Caco-2 (cell line): ENCODE measurements at regions not wholly inside any gene's neighbourhood (a gene's known extent, or its start where the extent isn't known, plus 50 kb on each side); places are given as distances from the start of the nearest gene placed in this dataset.

Source experiments
- BruUV-seq: library from RNA; stranded (reverse); fragments of 400-500 nt; replicated peaks from 2 replicates; lab custom pipeline; 2021; lab: Mats Ljungman, UMichigan
- CTCF ChIA-PET: fragments of 300-600 bp; sonication (Branson Sonifier 250); formaldehyde crosslinking; loops from one replicate; lab custom pipeline; 2022; ENCODE audit warnings: antibody characterized with exemption; lab: Charles Lee
- POLR2A ChIA-PET: fragments of 300-600 bp; sonication (Branson Sonifier 250); formaldehyde crosslinking; loops from one replicate; lab custom pipeline; 2022; ENCODE audit warnings: antibody characterized with exemption; lab: Charles Lee
- DNase-seq, 2 experiments: peaks; one replicate each; pipeline versions ENCODE4 v3.0.0 to v3.0.0-alpha.2; 2020 to 2022
- H3K27me3 ChIP-seq: replicated peaks from 2 replicates; pipeline ENCODE4 v1.6.0; 2011; ENCODE audit warnings: low read length; ENCODE audit not compliant: control insufficient read depth, insufficient read depth
- H3K36me3 ChIP-seq: 2 replicates; pipeline ENCODE4 v1.5.1; 2011; ENCODE audit warnings: low read length; ENCODE audit not compliant: control insufficient read depth, insufficient read depth
- H3K4me1 ChIP-seq: fragments of 250-450 bp; sonication (Bioruptor Pico); 2 replicates; pipeline ENCODE4 v1.5.1; 2020; ENCODE audit warnings: mild to moderate bottlenecking
- H3K4me3 ChIP-seq: 2 replicates; pipeline ENCODE4 v1.5.1; 2011; ENCODE audit warnings: low read depth, mild to moderate bottlenecking, control low read depth, low read length
- H3K9me3 ChIP-seq: fragments of 250-450 bp; sonication (Bioruptor Pico); 2 replicates; pipeline ENCODE4 v1.5.1; 2020; ENCODE audit warnings: mild to moderate bottlenecking, moderate library complexity
- H3K27ac Mint-ChIP-seq: one replicate; pipeline ENCODE4 v1.8.0; 2022; ENCODE audit warnings: mixed read lengths; ENCODE audit not compliant: unreplicated experiment
- H3K27me3 Mint-ChIP-seq: one replicate; pipeline ENCODE4 v1.8.0; 2022; ENCODE audit warnings: mixed read lengths; ENCODE audit not compliant: insufficient read depth, unreplicated experiment
- H3K36me3 Mint-ChIP-seq: one replicate; pipeline ENCODE4 v1.8.0; 2022; ENCODE audit warnings: mild to moderate bottlenecking, mixed read lengths; ENCODE audit not compliant: insufficient read depth, unreplicated experiment
- H3K4me1 Mint-ChIP-seq: one replicate; pipeline ENCODE4 v1.8.0; 2022; ENCODE audit warnings: low read depth, mixed read lengths; ENCODE audit not compliant: unreplicated experiment
- H3K4me3 Mint-ChIP-seq: one replicate; pipeline ENCODE4 v1.8.0; 2022; ENCODE audit warnings: mild to moderate bottlenecking, moderate library complexity, mixed read lengths; ENCODE audit not compliant: unreplicated experiment
- H3K9me3 Mint-ChIP-seq: one replicate; pipeline ENCODE4 v1.8.0; 2022; ENCODE audit warnings: mixed read lengths; ENCODE audit not compliant: unreplicated experiment
- CTCF ChIP-seq, 2 experiments: fragments of 200-600 bp in 1 of 2; IDR thresholded peaks; 1 replicate in 1 of 2; 2 replicates in 1 of 2; pipeline versions ENCODE4 v1.5.1 to v1.8.0; 2011 to 2022; ENCODE audit warnings: antibody characterized with exemption in 1 of 2, control low read depth in 1 of 2, inconsistent platforms in 1 of 2, low read depth in 1 of 2, low read length in 1 of 2, mild to moderate bottlenecking in 1 of 2, moderate library complexity in 1 of 2; ENCODE audit not compliant: insufficient read depth in 1 of 2, severe bottlenecking in 1 of 2, unreplicated experiment in 1 of 2
- intact Hi-C: fragments of 100-400 bp; cut with micrococcal nuclease; formaldehyde crosslinking; loops from one replicate; pipeline ENCODE4 v1.10.0; 2022; ENCODE audit not compliant: unreplicated experiment

- no peak overlapping the region for H3K4me3 ChIP-seq
- ChIA-PET POLR2A (no interaction called here), CTCF (no interaction called here)
- no peaks in the 10 kb centered on the region for H3K4me1 ChIP-seq
- no peaks in the 10 kb centered on the region for H3K36me3 Mint-ChIP-seq
- H3K9me3 Mint-ChIP-seq = no peaks in the 10 kb centered on the region
- intact Hi-C loops = no loop called here
- H3K4me1 Mint-ChIP-seq = no peaks in the 10 kb centered on the region
- no peak for DNase-seq
- no peak overlapping the region for H3K4me3 Mint-ChIP-seq
- TF ChIP-seq CTCF (IDR thresholded peaks at IDR 0.05; ENCODE audit: insufficient read depth in 1 of 2, low read depth in 1 of 2, low read length in 1 of 2, severe bottlenecking in 1 of 2, unreplicated experiment in 1 of 2) = no peak
- no TSS peak for BruUV-seq
- H3K36me3 ChIP-seq = no peaks in the 10 kb centered on the region
- no peaks in the 10 kb centered on the region for H3K27me3 Mint-ChIP-seq
- H3K27ac Mint-ChIP-seq = no peak overlapping the region
- no peaks in the 10 kb centered on the region for H3K9me3 ChIP-seq
- H3K27me3 ChIP-seq = no peaks in the 10 kb centered on the region
These were observed 1582.6 kb upstream of the NUDT12 start for GRCh38 chr5:105145152-105145551.

GRCh38 chr5:105134328-105134727 lies 1571.7 kb upstream of the NUDT12 start:
- Histone ChIP-seq H3K9me3 (no peaks in the 10 kb centered on the region), H3K4me1 (0 out of 2 replicates have a peak, but pooled peaks cover 5% of the 10 kb centered on the region), H3K4me3 (no peak overlapping the region), H3K36me3 (no peaks in the 10 kb centered on the region), H3K27me3 (no peaks in the 10 kb centered on the region)
- Mint-ChIP-seq H3K9me3 (no peaks in the 10 kb centered on the region), H3K36me3 (no peaks in the 10 kb centered on the region), H3K4me3 (no peak overlapping the region), H3K27ac (no peak overlapping the region), H3K4me1 (no peaks in the 10 kb centered on the region), H3K27me3 (no peaks in the 10 kb centered on the region)
- BruUV-seq = no TSS peak
- intact Hi-C loops = no loop called here
- CTCF ChIA-PET = no interaction called here
- DNase-seq = no peak
- POLR2A ChIA-PET = no interaction called here
- TF ChIP-seq CTCF (IDR thresholded peaks at IDR 0.05; ENCODE audit: insufficient read depth in 1 of 2, low read depth in 1 of 2, low read length in 1 of 2, severe bottlenecking in 1 of 2, unreplicated experiment in 1 of 2) = no peak

- POLR2A ChIA-PET = no interaction called here
- H3K4me1 Mint-ChIP-seq = no peaks in the 10 kb centered on the region
- H3K27me3 Mint-ChIP-seq = no peaks in the 10 kb centered on the region
These were observed 1570.5 kb upstream of the NUDT12 start for GRCh38 chr5:105133087-105133486.

More at GRCh38 chr5:105133087-105133486, 1570.5 kb upstream of the NUDT12 start:
- Histone ChIP-seq H3K4me3 (no peak overlapping the region), H3K27me3 (no peaks in the 10 kb centered on the region), H3K4me1 (0 out of 2 replicates have a peak, but pooled peaks cover 5% of the 10 kb centered on the region), H3K9me3 (no peaks in the 10 kb centered on the region), H3K36me3 (no peaks in the 10 kb centered on the region)
- intact Hi-C loops = no loop called here
- no peak overlapping the region for H3K4me3 Mint-ChIP-seq
- DNase-seq = no peak
- TF ChIP-seq CTCF (IDR thresholded peaks at IDR 0.05; ENCODE audit: insufficient read depth in 1 of 2, low read depth in 1 of 2, low read length in 1 of 2, severe bottlenecking in 1 of 2, unreplicated experiment in 1 of 2) = no peak
- CTCF ChIA-PET = no interaction called here
- H3K36me3 Mint-ChIP-seq = no peaks in the 10 kb centered on the region
- H3K9me3 Mint-ChIP-seq = no peaks in the 10 kb centered on the region
- H3K27ac Mint-ChIP-seq = no peak overlapping the region
- no TSS peak for BruUV-seq
